Adipocyte (in vitro differentiated cells): ENCODE measurements at regions not wholly inside any gene's neighbourhood (a gene's known extent, or its start where the extent isn't known, plus 50 kb on each side); places are given as distances from the start of the nearest gene placed in this dataset.

Experiments used
- DNase-seq: peaks from one replicate; pipeline ENCODE4 v3.0.0-alpha.2; 2015; ENCODE audit warnings: low read depth
- H3K27me3 ChIP-seq: replicated peaks from 2 replicates; pipeline ENCODE4 v1.7.0; 2013; ENCODE audit warnings: mild to moderate bottlenecking, low read length, moderate library complexity; ENCODE audit not compliant: control insufficient read depth, insufficient read depth
- H3K36me3 ChIP-seq: 2 replicates; pipeline ENCODE4 v1.7.0; 2013; ENCODE audit warnings: low read length, mild to moderate bottlenecking, moderate library complexity; ENCODE audit not compliant: control insufficient read depth, insufficient read depth, severe bottlenecking
- H3K4me1 ChIP-seq: 2 replicates; pipeline ENCODE4 v1.7.0; 2013; ENCODE audit warnings: mild to moderate bottlenecking, low read length, moderate library complexity; ENCODE audit not compliant: control insufficient read depth, insufficient read depth
- H3K4me3 ChIP-seq: 2 replicates; pipeline ENCODE4 v1.7.0; 2013; ENCODE audit warnings: mild to moderate bottlenecking, low read length, moderate library complexity
- H3K9ac ChIP-seq: 2 replicates; pipeline ENCODE4 v1.7.0; 2013; ENCODE audit warnings: mild to moderate bottlenecking, low read length, moderate library complexity
- H3K9me3 ChIP-seq: 2 replicates; pipeline ENCODE4 v1.7.0; 2013; ENCODE audit warnings: mild to moderate bottlenecking, low read length, moderate library complexity; ENCODE audit not compliant: control insufficient read depth

- Histone ChIP-seq H3K4me3 (no peak overlapping the region), H3K4me1 (no peaks in the 10 kb centered on the region), H3K36me3 (no peaks in the 10 kb centered on the region), H3K9me3 (peaks cover 2% of the 10 kb centered on the region), H3K27me3 (no peaks in the 10 kb centered on the region), H3K9ac (no peak overlapping the region)
- no peak for DNase-seq
Measured at GRCh38 chr11:36985562-36985961, 387.5 kb upstream of the RAG2 start.

GRCh38 chr11:36976741-36977140, 378.7 kb upstream of the RAG2 start:
- Histone ChIP-seq H3K9me3 (peaks cover 8% of the 10 kb centered on the region), H3K36me3 (no peaks in the 10 kb centered on the region), H3K27me3 (no peaks in the 10 kb centered on the region), H3K4me1 (no peaks in the 10 kb centered on the region), H3K4me3 (no peak overlapping the region), H3K9ac (no peak overlapping the region)
- DNase-seq = no peak

- DNase-seq = no peak
- Histone ChIP-seq H3K4me3 (no peak overlapping the region), H3K4me1 (no peaks in the 10 kb centered on the region), H3K27me3 (no peaks in the 10 kb centered on the region), H3K9me3 (peaks cover 8% of the 10 kb centered on the region), H3K36me3 (no peaks in the 10 kb centered on the region), H3K9ac (no peak overlapping the region)
Measured at GRCh38 chr11:36974771-36975170, 376.7 kb upstream of the RAG2 start.

GRCh38 chr11:36953976-36954375, 355.9 kb upstream of the RAG2 start:
- Histone ChIP-seq H3K36me3 (no peaks in the 10 kb centered on the region), H3K4me3 (no peak overlapping the region), H3K9ac (no peak overlapping the region), H3K4me1 (peaks cover 3% of the 10 kb centered on the region), H3K27me3 (peaks cover 4% of the 10 kb centered on the region), H3K9me3 (no peaks in the 10 kb centered on the region)
- DNase-seq = peak; percentile 0

GRCh38 chr11:36948460-36949127, 350.6 kb upstream of the RAG2 start:
- DNase-seq = no peak

GRCh38 chr11:36945384-36945783, 347.3 kb upstream of the RAG2 start:
- Histone ChIP-seq H3K4me1 (no peaks in the 10 kb centered on the region), H3K9ac (no peak overlapping the region), H3K9me3 (no peaks in the 10 kb centered on the region), H3K27me3 (peaks cover 11% of the 10 kb centered on the region), H3K36me3 (no peaks in the 10 kb centered on the region), H3K4me3 (no peak overlapping the region)
- DNase-seq = peak; percentile 43

More at GRCh38 chr11:36948460-36949127, 350.6 kb upstream of the RAG2 start:
- Histone ChIP-seq H3K4me3 (no peak overlapping the region), H3K27me3 (peaks cover 11% of the 10 kb centered on the region), H3K36me3 (no peaks in the 10 kb centered on the region), H3K9ac (no peak overlapping the region), H3K4me1 (no peaks in the 10 kb centered on the region), H3K9me3 (no peaks in the 10 kb centered on the region)

- H3K4me1 ChIP-seq = no peaks in the 10 kb centered on the region
- H3K9me3 ChIP-seq = no peaks in the 10 kb centered on the region
- no peak overlapping the region for H3K4me3 ChIP-seq
- DNase-seq = no peak
- no peaks in the 10 kb centered on the region for H3K36me3 ChIP-seq
- H3K27me3 ChIP-seq = no peaks in the 10 kb centered on the region
- no peak overlapping the region for H3K9ac ChIP-seq
Measured at GRCh38 chr11:36933481-36933880, 335.4 kb upstream of the RAG2 start.

- H3K4me3 ChIP-seq = no peak overlapping the region
- no peak overlapping the region for H3K9ac ChIP-seq
- no peaks in the 10 kb centered on the region for H3K4me1 ChIP-seq
- no peak for DNase-seq
- no peaks in the 10 kb centered on the region for H3K27me3 ChIP-seq
- H3K36me3 ChIP-seq = no peaks in the 10 kb centered on the region
- no peaks in the 10 kb centered on the region for H3K9me3 ChIP-seq
Measured at GRCh38 chr11:36931139-36931538, 333.1 kb upstream of the RAG2 start.

- Histone ChIP-seq H3K36me3 (no peaks in the 10 kb centered on the region), H3K27me3 (no peaks in the 10 kb centered on the region), H3K9ac (no peak overlapping the region), H3K9me3 (no peaks in the 10 kb centered on the region), H3K4me3 (no peak overlapping the region), H3K4me1 (no peaks in the 10 kb centered on the region)
- DNase-seq = no peak
Measured at GRCh38 chr11:36930256-36930655, 332.2 kb upstream of the RAG2 start.

- no peak overlapping the region for H3K4me3 ChIP-seq
- no peaks in the 10 kb centered on the region for H3K4me1 ChIP-seq
- H3K9me3 ChIP-seq = no peaks in the 10 kb centered on the region
- no peak overlapping the region for H3K9ac ChIP-seq
- DNase-seq = no peak
- no peaks in the 10 kb centered on the region for H3K27me3 ChIP-seq
- no peaks in the 10 kb centered on the region for H3K36me3 ChIP-seq
Measured at GRCh38 chr11:36929401-36929800, 331.4 kb upstream of the RAG2 start.

GRCh38 chr11:36928621-36929020, 330.6 kb upstream of the RAG2 start:
- Histone ChIP-seq H3K4me3 (no peak overlapping the region), H3K9ac (no peak overlapping the region), H3K9me3 (no peaks in the 10 kb centered on the region), H3K27me3 (no peaks in the 10 kb centered on the region), H3K4me1 (no peaks in the 10 kb centered on the region), H3K36me3 (no peaks in the 10 kb centered on the region)
- DNase-seq = no peak

- Histone ChIP-seq H3K9ac (no peak overlapping the region), H3K4me3 (no peak overlapping the region), H3K9me3 (no peaks in the 10 kb centered on the region), H3K36me3 (no peaks in the 10 kb centered on the region), H3K4me1 (no peaks in the 10 kb centered on the region), H3K27me3 (no peaks in the 10 kb centered on the region)
- DNase-seq = no peak
Measured at GRCh38 chr11:36899800-36900199, 301.8 kb upstream of the RAG2 start.
